Cardiac fibroblast (primary cell): ENCODE measurements at regions not wholly inside any gene's neighbourhood (a gene's known extent, or its start where the extent isn't known, plus 50 kb on each side); places are given as distances from the start of the nearest gene placed in this dataset.

Experiments used
- DNase-seq, 2 donors: peaks; one replicate each; pipeline versions ENCODE4 v3.0.0 to v3.0.0-alpha.2; 2010; ENCODE audit warnings: low read depth in 2 of 2
- H3K4me3 ChIP-seq, 2 donors: replicated peaks in 1 of 2; 1 replicate in 1 of 2; 2 replicates in 1 of 2; pipeline ENCODE4 v1.5.1; 2011; ENCODE audit warnings: low read depth in 2 of 2, low read length in 2 of 2, mild to moderate bottlenecking in 2 of 2, moderate library complexity in 1 of 2
- CTCF ChIP-seq: IDR thresholded peaks from one replicate; pipeline ENCODE4 v1.5.1; 2011; ENCODE audit warnings: low read depth, mild to moderate bottlenecking, low read length, inconsistent platforms

DNA sequence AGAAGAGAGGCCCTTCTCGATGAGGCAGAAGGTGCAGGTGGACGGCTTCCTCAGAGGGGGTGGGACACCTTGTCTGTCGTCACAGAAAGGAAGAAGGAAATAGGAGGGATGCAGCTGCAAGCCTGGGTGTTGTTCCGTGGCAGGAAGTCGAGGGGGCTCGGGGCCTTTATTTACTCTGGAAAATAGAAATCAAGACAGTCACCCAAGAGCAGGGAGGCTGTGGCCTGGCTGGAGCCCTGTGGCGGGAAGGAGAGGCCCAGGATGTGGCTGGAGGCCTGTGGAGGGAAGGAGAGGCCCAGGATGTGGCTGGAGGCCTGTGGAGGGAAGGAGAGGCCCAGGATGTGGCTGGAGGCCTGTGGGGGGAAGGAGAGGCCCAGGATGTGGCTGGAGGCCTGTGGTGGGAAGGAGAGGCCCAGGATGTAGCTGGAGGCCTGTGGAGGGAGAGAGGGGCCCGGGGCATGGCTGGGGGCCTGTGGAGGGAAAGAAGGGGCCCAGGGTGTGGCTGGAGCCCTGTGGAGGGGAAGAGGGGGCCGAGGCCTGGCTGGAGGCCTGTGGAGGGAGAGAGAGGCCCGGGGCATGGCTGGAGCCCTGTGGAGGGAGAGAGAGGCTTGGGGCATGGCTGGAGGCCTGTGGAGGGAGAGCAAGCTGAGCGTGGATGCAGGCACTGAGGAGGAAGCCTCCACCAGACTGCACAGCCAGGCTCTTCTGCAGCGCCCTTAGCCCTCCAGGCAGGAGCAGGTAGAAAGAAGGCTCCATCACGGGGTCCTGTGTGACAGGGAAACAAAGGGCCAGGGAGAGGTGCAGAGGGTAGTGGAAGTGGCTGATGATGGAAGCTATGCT is 97.3 kb upstream of the SFMBT2 start:
- no peak for DNase-seq
- no peak overlapping the region for H3K4me3 ChIP-seq
- TF ChIP-seq CTCF = no peak

DNA sequence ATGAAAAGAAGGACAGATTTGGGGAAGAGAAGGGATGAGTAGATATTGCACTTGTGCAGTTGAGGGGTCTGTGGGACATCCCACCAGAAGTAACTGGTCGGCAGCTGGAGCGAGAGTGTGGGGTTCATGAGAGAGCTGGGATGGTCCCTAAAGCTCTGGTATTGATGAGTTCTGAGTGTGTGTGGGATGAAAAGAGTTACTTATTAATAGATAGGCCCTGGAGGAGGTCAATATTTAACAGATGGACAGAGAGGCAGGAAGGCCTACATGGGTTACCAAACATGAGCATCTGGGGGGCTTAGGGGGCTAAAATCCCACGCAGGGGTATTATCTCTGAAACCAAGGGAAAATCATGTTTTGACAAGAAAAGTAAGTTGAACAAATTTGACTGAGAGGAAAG is 95.7 kb upstream of the SFMBT2 start:
- no peak for DNase-seq
- H3K4me3 ChIP-seq = no peak overlapping the region
- no peak for TF ChIP-seq CTCF

DNA sequence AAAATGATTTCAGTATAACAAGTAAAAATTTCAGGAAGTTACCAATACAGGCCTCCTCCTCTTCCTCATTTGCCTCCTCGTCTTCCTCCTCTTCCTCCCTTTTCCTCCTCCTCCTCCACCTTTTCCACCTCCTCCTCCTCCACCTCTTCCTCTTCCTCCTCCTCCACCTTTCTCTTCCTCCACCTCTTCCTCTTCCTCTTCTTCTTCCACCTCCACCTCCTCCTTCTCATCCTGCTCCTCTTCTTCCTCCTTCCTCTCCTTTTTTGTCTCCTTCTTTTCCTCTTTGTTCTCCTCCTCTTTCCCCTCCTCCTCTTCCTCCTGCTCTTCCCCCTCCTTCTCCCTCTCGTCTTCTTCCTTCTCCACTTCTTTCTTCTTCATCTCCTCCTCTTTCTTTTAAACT is 94.4 kb upstream of the SFMBT2 start:
- no peak for TF ChIP-seq CTCF
- no peak for DNase-seq
- H3K4me3 ChIP-seq = no peak overlapping the region

- no peak for TF ChIP-seq CTCF
- no peak overlapping the region for H3K4me3 ChIP-seq
- DNase-seq = no peak
Measured at GRCh38 chr10:7503190-7503589, 92.4 kb upstream of the SFMBT2 start.

GRCh38 chr10:7501157-7501556 is 90.3 kb upstream of the SFMBT2 start:
- H3K4me3 ChIP-seq = no peak overlapping the region
- no peak for DNase-seq
- TF ChIP-seq CTCF = no peak

DNA sequence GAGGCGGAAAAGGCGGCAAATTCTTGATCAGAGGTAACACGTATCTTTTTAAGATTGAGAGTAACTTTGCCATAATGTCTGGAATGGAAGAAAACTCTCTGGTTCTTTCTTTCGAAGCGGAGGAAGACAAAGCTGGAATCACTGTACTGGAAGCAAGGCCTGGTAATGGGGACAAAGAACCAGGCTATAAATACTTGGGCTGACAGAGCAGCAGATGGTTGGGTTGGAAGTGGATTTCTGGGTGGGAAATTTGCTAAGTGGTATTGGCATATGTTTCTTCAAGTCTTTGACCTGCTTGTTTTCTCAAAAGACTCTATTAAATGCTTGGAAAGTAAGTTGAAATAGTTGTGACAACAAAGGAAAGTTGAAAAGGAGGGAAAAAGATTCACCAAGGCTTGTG is 87.3 kb upstream of the SFMBT2 start:
- H3K4me3 ChIP-seq = no peak overlapping the region
- no peak for TF ChIP-seq CTCF
- DNase-seq = no peak

DNA sequence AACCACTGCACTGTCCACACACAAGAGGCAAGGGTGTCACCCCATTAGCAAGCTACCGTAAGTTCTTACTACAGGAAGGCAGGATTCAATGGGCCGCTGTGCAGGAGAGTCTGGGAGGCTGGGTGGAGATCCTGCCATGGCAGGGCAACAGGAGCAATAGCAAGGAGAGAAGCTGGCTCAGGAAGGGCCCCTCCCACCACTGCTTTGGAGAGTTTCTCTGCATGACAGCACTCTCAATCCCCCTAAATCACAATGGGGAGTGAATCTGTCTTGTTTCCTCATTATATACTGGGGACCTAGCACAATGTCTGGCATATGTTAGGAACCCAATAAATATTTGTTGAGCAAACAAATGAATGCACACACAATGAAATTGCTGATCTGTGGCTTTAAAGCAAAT is 83.2 kb upstream of the SFMBT2 start:
- DNase-seq = no peak
- no peak overlapping the region for H3K4me3 ChIP-seq
- TF ChIP-seq CTCF = no peak
